DND-41 (cell line): ENCODE measurements at regions not wholly inside any gene's neighbourhood (a gene's known extent, or its start where the extent isn't known, plus 50 kb on each side); places are given as distances from the start of the nearest gene placed in this dataset.

Source experiments
- CTCF ChIP-seq: IDR thresholded peaks from 2 replicates; pipeline ENCODE4 v1.5.1; 2012; ENCODE audit warnings: borderline replicate concordance, low read length, moderate library complexity, mild to moderate bottlenecking; ENCODE audit not compliant: poor library complexity, severe bottlenecking; ENCODE audit errors: extremely low read depth
- EZH2 ChIP-seq: IDR thresholded peaks from 3 replicates; pipeline ENCODE4 v1.6.1; 2012; ENCODE audit warnings: borderline replicate concordance, low read depth, mild to moderate bottlenecking, moderate library complexity, low read length, inconsistent platforms; ENCODE audit not compliant: severe bottlenecking

GRCh38 chr6:142569676-142570075, 267.9 kb downstream of the ADGRG6 start:
- TF ChIP-seq CTCF = no peak
- no peak for TF ChIP-seq EZH2
